ENCODE measurements at regions not wholly inside any gene's neighbourhood (a gene's known extent, or its start where the extent isn't known, plus 50 kb on each side); places are given as distances from the start of the nearest gene placed in this dataset.

DNA sequence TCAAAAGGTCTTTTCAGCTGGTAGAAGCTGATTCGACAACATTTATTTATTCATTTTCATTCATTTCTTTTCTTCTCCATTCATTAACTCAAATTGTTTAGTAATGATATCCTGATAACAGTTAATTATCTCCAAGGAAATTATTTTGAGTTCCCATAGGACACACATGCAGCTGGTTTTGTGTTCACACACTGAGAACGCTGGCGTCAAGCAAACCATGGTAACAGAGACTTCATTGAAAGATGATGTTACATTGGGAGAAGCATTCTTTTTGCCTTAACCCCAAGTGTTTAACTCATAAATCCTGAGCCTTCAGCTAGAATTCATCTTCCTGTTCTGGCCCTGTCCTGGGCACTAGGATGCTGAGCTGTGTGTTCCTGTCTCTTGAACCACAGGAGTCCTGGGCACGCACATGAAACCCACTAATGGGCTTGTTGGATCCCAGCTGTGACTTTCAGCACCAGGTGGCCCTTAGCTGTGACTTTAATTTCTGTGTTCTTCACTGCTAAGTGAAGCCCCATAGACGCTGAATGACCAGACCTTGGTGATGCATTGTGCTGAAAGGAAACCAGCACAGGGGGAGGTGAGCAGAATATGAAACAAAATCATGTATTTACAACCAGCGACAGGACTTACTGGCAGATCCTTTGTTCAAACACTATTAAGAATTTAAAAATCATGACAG lies 121.5 kb upstream of the PRSS58 start:
- H3K4me3 ChIP-seq (ENCODE audit: control insufficient read depth, low read depth, low read length) = no peak overlapping the region
- DNase-seq (ENCODE audit: low read depth) = no peak
- TF ChIP-seq, protein P1, sequence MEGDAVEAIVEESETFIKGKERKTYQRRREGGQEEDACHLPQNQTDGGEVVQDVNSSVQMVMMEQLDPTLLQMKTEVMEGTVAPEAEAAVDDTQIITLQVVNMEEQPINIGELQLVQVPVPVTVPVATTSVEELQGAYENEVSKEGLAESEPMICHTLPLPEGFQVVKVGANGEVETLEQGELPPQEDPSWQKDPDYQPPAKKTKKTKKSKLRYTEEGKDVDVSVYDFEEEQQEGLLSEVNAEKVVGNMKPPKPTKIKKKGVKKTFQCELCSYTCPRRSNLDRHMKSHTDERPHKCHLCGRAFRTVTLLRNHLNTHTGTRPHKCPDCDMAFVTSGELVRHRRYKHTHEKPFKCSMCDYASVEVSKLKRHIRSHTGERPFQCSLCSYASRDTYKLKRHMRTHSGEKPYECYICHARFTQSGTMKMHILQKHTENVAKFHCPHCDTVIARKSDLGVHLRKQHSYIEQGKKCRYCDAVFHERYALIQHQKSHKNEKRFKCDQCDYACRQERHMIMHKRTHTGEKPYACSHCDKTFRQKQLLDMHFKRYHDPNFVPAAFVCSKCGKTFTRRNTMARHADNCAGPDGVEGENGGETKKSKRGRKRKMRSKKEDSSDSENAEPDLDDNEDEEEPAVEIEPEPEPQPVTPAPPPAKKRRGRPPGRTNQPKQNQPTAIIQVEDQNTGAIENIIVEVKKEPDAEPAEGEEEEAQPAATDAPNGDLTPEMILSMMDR (conservative IDR thresholded peaks at IDR 0.05; ENCODE audit: control insufficient read depth, insufficient read depth, low read depth, low read length) = no peak

DNA sequence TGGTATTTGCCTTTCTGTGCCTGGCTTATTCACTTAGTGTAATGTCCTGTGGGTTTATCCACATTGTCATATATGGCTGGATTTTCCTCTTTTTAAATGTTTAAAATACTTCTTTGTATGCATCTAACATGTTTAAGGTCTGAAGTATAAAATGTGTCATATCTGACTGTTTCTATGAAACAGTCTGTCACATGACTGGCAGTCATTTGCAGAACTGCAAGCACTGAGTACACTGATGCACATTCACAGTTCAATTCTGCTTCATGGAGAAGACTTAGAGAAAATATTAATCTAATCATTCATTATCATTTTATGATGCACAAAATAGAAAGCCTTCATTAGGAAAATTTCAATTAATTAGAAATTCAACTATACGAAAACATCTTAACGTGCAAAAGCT lies 119.7 kb upstream of the PRSS58 start:
- H3K4me3 ChIP-seq (ENCODE audit: control insufficient read depth, low read depth, low read length) = no peak overlapping the region
- no peak for DNase-seq (ENCODE audit: low read depth)
- TF ChIP-seq, protein P1 (conservative IDR thresholded peaks at IDR 0.05; ENCODE audit: control insufficient read depth, insufficient read depth, low read depth, low read length) = no peak

DNA sequence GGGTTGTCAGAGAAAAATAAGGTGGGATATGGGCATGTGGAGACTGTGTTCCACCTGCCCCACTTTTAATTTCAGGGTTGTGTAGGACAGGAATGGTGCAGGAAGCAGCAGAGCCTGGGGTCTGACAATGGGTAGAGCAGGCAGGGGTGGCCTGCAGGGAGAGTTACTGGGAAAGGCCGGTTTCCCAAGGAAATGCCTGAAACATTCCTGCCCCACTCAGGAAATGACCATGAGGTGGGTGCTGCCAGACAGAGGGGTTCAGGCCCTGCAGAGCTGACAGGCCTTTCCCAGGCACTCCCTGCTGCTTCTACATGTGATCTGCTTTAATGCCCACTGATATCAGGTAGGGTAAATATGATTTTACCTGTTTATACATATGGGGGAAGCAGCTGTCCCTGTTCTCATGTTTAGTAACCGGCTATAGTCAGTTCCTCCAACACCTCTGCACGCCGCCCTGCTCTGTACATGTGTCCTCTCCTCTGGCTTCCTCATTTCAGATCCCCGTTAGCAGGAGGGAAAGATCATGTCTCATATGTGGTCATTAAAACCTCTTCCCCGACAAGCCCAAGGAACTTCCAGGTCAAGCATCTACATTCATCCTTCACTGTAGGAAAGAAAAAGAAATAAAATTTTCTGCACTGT lies 118.6 kb upstream of the PRSS58 start:
- H3K4me3 ChIP-seq (ENCODE audit: control insufficient read depth, low read depth, low read length) = no peak overlapping the region
- DNase-seq (ENCODE audit: low read depth) = no peak
- TF ChIP-seq, protein P1 (conservative IDR thresholded peaks at IDR 0.05; ENCODE audit: control insufficient read depth, insufficient read depth, low read depth, low read length) = no peak

DNA sequence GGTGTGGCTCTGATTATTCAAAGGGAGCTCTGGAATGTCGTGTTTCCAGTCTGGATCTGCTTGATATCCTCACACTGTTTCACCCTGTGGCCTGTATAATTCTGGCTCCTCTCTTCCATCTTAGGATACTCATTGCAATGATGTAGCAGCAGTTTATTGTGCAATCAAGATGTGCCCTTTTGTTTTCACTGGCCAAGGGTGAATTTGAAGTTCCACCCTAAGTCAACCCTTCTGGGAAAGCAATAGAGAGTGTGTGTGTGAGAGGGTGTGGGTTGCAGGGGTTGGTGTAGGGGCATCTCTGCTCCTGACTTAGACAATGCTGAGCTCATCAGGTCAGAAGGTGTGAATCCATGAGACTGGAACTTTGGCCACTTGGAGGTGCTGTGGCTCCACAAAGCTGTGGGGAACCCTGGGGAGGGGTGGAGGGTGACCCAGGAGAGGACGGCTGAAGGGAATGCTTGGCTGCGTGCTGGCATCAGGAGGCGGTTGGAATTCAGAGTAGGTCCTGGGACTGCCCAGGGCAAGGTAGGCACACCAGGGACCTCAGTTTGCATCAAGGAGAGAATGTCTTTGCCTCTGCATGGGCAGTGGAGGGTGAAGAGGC lies 118.0 kb upstream of the PRSS58 start:
- DNase-seq (ENCODE audit: low read depth) = peak; percentile 71
- no peak overlapping the region for H3K4me3 ChIP-seq (ENCODE audit: control insufficient read depth, low read depth, low read length)
- TF ChIP-seq, protein P1 (conservative IDR thresholded peaks at IDR 0.05; ENCODE audit: control insufficient read depth, insufficient read depth, low read depth, low read length) = peak; percentile 34

DNA sequence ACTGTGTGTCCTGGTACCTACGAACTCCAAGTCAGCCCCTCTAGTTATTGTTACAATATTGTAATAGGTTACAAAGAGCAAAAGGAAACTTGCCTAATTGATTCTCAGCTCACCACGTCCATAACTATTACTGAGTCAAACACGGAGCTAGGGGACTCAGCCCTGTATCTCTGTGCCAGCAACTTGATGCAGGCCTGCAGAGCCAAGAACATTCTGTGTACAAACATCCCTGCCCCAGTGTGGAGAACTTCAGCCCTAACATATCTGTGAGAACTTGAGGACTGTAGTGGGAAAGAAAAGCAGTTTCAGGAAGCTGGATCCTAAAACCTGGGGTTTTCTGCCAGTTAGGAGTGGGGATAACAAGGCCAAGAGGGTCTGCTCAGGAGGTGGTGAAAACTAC lies 114.9 kb upstream of the PRSS58 start:
- no peak overlapping the region for H3K4me3 ChIP-seq (ENCODE audit: control insufficient read depth, low read depth, low read length)
- DNase-seq (ENCODE audit: low read depth) = no peak
- TF ChIP-seq, protein P1 (conservative IDR thresholded peaks at IDR 0.05; ENCODE audit: control insufficient read depth, insufficient read depth, low read depth, low read length) = no peak

DNA sequence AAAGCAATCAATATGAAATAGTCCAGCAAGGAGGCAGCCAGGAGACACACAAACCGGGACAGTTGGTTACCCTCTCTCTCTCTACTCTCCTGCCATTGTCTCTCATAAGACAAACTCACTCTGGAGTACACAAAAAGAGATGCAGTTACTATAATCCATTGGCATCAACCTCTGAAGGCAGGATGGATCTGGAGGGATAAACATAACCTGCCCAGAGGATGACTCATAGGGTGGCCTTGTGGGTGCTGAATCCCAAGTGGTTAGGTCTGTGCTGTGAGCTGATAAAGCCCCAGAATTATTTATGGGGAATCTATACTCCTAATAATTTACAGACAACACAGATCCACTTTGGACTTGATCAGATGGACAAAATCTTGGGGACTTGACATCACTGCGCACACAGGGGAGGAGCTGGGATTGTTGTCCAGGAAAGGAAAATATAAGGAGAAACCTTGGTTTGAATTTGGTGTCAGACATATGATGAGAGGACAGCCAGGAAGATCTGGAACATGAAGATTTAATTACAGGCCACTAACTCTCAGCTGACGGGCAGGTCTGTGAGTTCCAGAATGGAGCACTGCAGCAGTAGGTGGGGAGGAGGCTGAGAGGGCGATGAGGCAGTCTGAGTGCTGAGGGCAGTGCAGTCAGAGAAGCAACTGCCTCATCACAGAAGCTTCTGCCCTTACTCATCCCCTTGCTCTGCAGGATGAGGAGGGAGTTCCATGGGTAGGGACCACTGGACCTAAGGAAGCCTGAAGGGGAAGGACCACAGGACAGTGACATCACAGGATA lies 113.9 kb upstream of the PRSS58 start:
- H3K4me3 ChIP-seq (ENCODE audit: control insufficient read depth, low read depth, low read length) = no peak overlapping the region
- TF ChIP-seq, protein P1 (conservative IDR thresholded peaks at IDR 0.05; ENCODE audit: control insufficient read depth, insufficient read depth, low read depth, low read length) = no peak
- no peak for DNase-seq (ENCODE audit: low read depth)
